K562 (cell line): ENCODE measurements at regions not wholly inside any gene's neighbourhood (a gene's known extent, or its start where the extent isn't known, plus 50 kb on each side); places are given as distances from the start of the nearest gene placed in this dataset.

Experiments
- ATAC-seq: fragments of 200-7000 bp; cut with Tn5 transposase; 3 replicates; pipeline ENCODE4 v1.9.1; 2020; ENCODE audit warnings: moderate library complexity
- BruUV-seq: library from RNA; stranded (reverse); fragments of 400-500 nt; replicated peaks from 2 replicates; lab custom pipeline; 2021; lab: Mats Ljungman, UMichigan
- CTCF ChIA-PET: fragments of 300-600 bp; formaldehyde crosslinking; extraction: SDS; loops from one replicate; lab custom pipeline; 2021; ENCODE audit warnings: low intra/inter-chr PET ratio; lab: Yijun Ruan, JAX
- POLR2A ChIA-PET: fragments of 300-600, 350-650 bp; sonication (Branson Sonifier 250); formaldehyde crosslinking; extraction: SDS; loops from one replicate; lab custom pipeline; 2021; ENCODE audit warnings: antibody characterized with exemption, inconsistent platforms; lab: Yijun Ruan, JAX
- DNase-seq, 4 experiments: peaks; one replicate each; pipeline versions ENCODE4 v3.0.0 to v3.0.0-alpha.2; 2011 to 2018; ENCODE audit warnings: low spot score in 3 of 4, mixed read lengths in 3 of 4; ENCODE audit errors: extremely low read depth in 1 of 4
- FAIRE-seq: peaks from 2 replicates; lab custom pipeline; 2011; peaks lifted over from hg19 to GRCh38; lab: Jason Lieb, UNC
- H2AFZ ChIP-seq: 2 replicates; pipeline ENCODE4 v1.6.0; 2011; ENCODE audit warnings: low read depth, low read length, control low read depth, inconsistent platforms
- H3K27ac ChIP-seq: fragments of 200-600 bp; 3 replicates; pipeline ENCODE4 v1.8.0; 2011; ENCODE audit warnings: low read depth, mild to moderate bottlenecking, control low read depth, inconsistent platforms, low read length, moderate library complexity, mixed read lengths; ENCODE audit errors: extremely low read depth
- H3K27me3 ChIP-seq, 2 experiments: fragments of 300-600 bp in 1 of 2; 2 replicates in 1 of 2; 3 replicates in 1 of 2; pipeline versions ENCODE4 v1.6.0 to v1.8.0; 2011; ENCODE audit warnings: inconsistent platforms in 2 of 2, low read length in 2 of 2, mild to moderate bottlenecking in 1 of 2, mixed read lengths in 1 of 2, moderate library complexity in 1 of 2; ENCODE audit not compliant: control insufficient read depth in 2 of 2, insufficient read depth in 2 of 2
- H3K36me3 ChIP-seq: fragments of 300-600 bp; 3 replicates; pipeline ENCODE4 v1.8.0; 2011; ENCODE audit warnings: mild to moderate bottlenecking, low read length, inconsistent platforms; ENCODE audit not compliant: control insufficient read depth, insufficient read depth
- H3K4me1 ChIP-seq, 2 experiments: fragments of 200-600 bp in 1 of 2; replicated peaks in 1 of 2; 2 replicates in 1 of 2; 3 replicates in 1 of 2; pipeline versions ENCODE4 v1.5.1 to v1.8.0; 2011; ENCODE audit warnings: inconsistent platforms in 2 of 2, low read length in 2 of 2, mild to moderate bottlenecking in 1 of 2, mixed read lengths in 1 of 2, moderate library complexity in 1 of 2; ENCODE audit not compliant: control insufficient read depth in 2 of 2, insufficient read depth in 2 of 2
- H3K4me2 ChIP-seq: 2 replicates; pipeline ENCODE4 v1.6.1; 2011; ENCODE audit warnings: low read length, control low read depth, inconsistent platforms, mixed read lengths; ENCODE audit not compliant: insufficient read depth
- H3K4me3 ChIP-seq: fragments of 200-600 bp; sonication (generic), shearing (Covaris generic); 2 replicates; pipeline ENCODE4 v1.5.1; 2016; ENCODE audit warnings: control low read depth, inconsistent platforms
- H3K79me2 ChIP-seq: fragments of 200-600 bp; 3 replicates; pipeline ENCODE4 v1.8.0; 2011; ENCODE audit warnings: low read length, inconsistent platforms; ENCODE audit not compliant: control insufficient read depth, insufficient read depth
- H3K9ac ChIP-seq, 2 experiments: 2 replicates each; pipeline versions ENCODE4 v1.6.0 to v1.6.1; 2011; ENCODE audit warnings: low read depth in 2 of 2, low read length in 2 of 2, control low read depth in 1 of 2, inconsistent platforms in 1 of 2, mild to moderate bottlenecking in 1 of 2, mixed read lengths in 1 of 2; ENCODE audit not compliant: insufficient read depth in 1 of 2
- H3K9me1 ChIP-seq: one replicate; pipeline ENCODE4 v1.6.0; 2011; ENCODE audit warnings: inconsistent platforms, mild to moderate bottlenecking, low read length, moderate library complexity; ENCODE audit not compliant: control insufficient read depth, insufficient read depth
- H3K9me3 ChIP-seq: replicated peaks from 2 replicates; pipeline ENCODE4 v1.5.1; 2011; ENCODE audit warnings: low read depth, low read length, inconsistent platforms; ENCODE audit not compliant: control insufficient read depth, insufficient read depth
- H4K20me1 ChIP-seq: replicated peaks from 2 replicates; pipeline ENCODE4 v1.6.1; 2011; ENCODE audit warnings: low read length, inconsistent platforms, mixed read lengths; ENCODE audit not compliant: control insufficient read depth, insufficient read depth
- CCAR2 ChIP-seq: fragments of 200-400 bp; formaldehyde crosslinking; IDR thresholded peaks from 2 replicates; pipeline ENCODE4 v1.6.1; 2017; ENCODE audit warnings: mild to moderate bottlenecking, low read depth, low read length
- EZH2 ChIP-seq: IDR thresholded peaks from 2 replicates; pipeline ENCODE4 v1.6.1; 2012; ENCODE audit warnings: low read depth, mild to moderate bottlenecking, inconsistent platforms, low read length, borderline replicate concordance
- HDAC1 ChIP-seq, 2 experiments: fragments of 450-650 bp; IDR thresholded peaks; 2 replicates each; pipeline ENCODE4 v1.6.1; 2016 to 2017; ENCODE audit warnings: inconsistent platforms in 1 of 2, mild to moderate bottlenecking in 1 of 2, moderate library complexity in 1 of 2
- MCM3 ChIP-seq: fragments of 450-650 bp; IDR thresholded peaks from 2 replicates; pipeline ENCODE4 v1.6.1; 2016
- MYC ChIP-seq, 2 experiments: fragments of 250-450 bp in 1 of 2; sonication (Bioruptor Pico) in 1 of 2; IDR thresholded peaks; 2 replicates each; pipeline versions ENCODE4 v1.5.1 to v1.6.1; 2012 to 2021; ENCODE audit warnings: low read depth in 2 of 2, borderline replicate concordance in 1 of 2, improper control_type of control experiment in 1 of 2, low read length in 1 of 2, mild to moderate bottlenecking in 1 of 2, moderate library complexity in 1 of 2
- POLR2AphosphoS2 ChIP-seq: IDR thresholded peaks from 2 replicates; pipeline ENCODE4 v1.6.1; 2012; ENCODE audit warnings: low read length, improper control_type of control experiment
- STAT5A ChIP-seq: IDR thresholded peaks from 2 replicates; pipeline ENCODE4 v1.6.1; 2012; ENCODE audit warnings: low read length, inconsistent platforms, borderline replicate concordance
- ZNF23 ChIP-seq: fragments of 250-450 bp; sonication (Bioruptor Pico); IDR thresholded peaks from 2 replicates; pipeline ENCODE4 v1.4.0; 2020; ENCODE audit warnings: mild to moderate bottlenecking
- ZSCAN32 ChIP-seq: fragments of 450-650 bp; formaldehyde crosslinking; IDR thresholded peaks from 2 replicates; pipeline ENCODE4 v1.4.0; 2020; ENCODE audit warnings: mild to moderate bottlenecking, moderate library complexity
- WGBS: fragments of 100-300 bp; shearing (Covaris generic); methylation state at CpG from one replicate; pipeline ENCODE4 v1.1.6; 2016; ENCODE audit warnings: low coverage, mixed read lengths; ENCODE audit not compliant: insufficient coverage; ENCODE audit errors: missing lambda C conversion rate; 5-methylcytosine and 5-hydroxymethylcytosine counted together
- in situ Hi-C: fragments of 300-500 bp; cut with MboI; formaldehyde crosslinking; loops from 4 replicates; pipeline ENCODE4 v1.15.0; 2018; ENCODE audit warnings: inconsistent platforms, mixed read lengths
- intact Hi-C: fragments of 100-400 bp; cut with micrococcal nuclease; formaldehyde crosslinking; loops from 2 replicates; pipeline ENCODE4 v1.14.2; 2022
- TF ChIP-seq, protein P1 (sequence below): sonication (generic); formaldehyde crosslinking; IDR thresholded peaks from 2 replicates; pipeline ENCODE4 v1.8.1; 2022; ENCODE audit warnings: missing genetic modification reagents

DNA sequence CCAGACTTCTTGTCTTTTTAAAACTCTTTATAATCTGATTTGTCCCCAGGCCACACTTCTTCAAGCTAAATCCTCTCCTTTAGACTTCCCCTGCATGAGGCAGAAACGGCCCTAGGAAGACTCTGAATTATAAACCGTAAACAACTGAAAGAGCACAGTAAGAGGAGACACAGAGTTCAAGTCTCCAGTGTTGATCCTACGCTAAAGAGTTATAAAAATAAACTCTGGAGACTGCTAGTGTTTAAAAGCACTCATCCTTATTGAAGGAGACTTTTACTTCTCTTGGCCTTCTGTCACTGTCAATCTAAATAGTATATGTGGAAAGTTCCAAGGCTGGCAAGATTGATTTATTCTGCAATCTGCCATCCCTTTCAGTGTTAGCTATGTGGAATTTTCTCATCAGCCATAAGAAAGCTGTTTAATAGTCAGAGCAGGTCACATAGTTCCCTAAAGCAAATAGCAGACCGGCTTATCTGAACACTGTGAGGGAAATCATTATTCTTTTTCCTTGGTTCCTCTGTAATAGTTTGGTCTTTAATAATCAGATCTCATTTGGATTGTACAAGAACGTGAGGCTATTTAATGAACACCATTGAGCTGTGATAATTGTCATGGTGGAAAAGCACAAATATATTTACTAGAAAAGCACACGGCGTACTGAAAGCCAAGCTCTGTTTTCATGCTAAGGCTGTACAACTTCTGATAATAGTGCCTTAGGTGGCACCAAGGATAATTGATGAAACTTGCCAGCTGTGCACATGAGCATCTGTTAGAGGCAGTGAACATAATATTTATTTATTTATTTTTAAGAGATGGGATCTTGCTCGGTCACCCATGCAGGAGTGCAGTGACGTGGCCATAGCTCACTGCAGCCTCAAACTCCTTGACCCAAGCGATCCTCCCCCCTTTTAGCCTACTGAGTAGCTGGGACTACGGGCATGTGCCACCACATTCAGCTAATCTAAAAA, 157.7 kb downstream of the CEP135 start:
- Histone ChIP-seq H3K9ac (no peak overlapping the region), H2AFZ (no peak overlapping the region), H3K27ac (no peak overlapping the region), H3K9me1 (no peaks in the 10 kb centered on the region), H3K4me2 (no peak overlapping the region), H4K20me1 (no peaks in the 10 kb centered on the region), H3K4me1 (no peaks in the 10 kb centered on the region), H3K79me2 (no peaks in the 10 kb centered on the region), H3K4me3 (no peak overlapping the region), H3K27me3 (peaks cover 18 to 33% of the 10 kb centered on the region in 2 experiments), H3K9me3 (no peaks in the 10 kb centered on the region), H3K36me3 (no peaks in the 10 kb centered on the region)
- in situ Hi-C loops (no loop called here), intact Hi-C loops (no loop called here)
- TF ChIP-seq ZSCAN32 (no peak), CCAR2 (no peak), ZNF23 (no peak), HDAC1 (IDR thresholded peaks at IDR 0.05) (no peak), MCM3 (no peak), EZH2 (no peak), STAT5A (no peak), POLR2AphosphoS2 (no peak), MYC (IDR thresholded peaks at IDR 0.05; ENCODE audit: low read depth, low read length) (no peak), MYC (CRISPR knock-in tag; IDR thresholded peaks at IDR 0.05; ENCODE audit: borderline replicate concordance, low read depth) (no peak)
- TF ChIP-seq, protein P1, sequence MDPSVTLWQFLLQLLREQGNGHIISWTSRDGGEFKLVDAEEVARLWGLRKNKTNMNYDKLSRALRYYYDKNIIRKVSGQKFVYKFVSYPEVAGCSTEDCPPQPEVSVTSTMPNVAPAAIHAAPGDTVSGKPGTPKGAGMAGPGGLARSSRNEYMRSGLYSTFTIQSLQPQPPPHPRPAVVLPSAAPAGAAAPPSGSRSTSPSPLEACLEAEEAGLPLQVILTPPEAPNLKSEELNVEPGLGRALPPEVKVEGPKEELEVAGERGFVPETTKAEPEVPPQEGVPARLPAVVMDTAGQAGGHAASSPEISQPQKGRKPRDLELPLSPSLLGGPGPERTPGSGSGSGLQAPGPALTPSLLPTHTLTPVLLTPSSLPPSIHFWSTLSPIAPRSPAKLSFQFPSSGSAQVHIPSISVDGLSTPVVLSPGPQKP: no peak
- ChIA-PET CTCF (no interaction called here), POLR2A (interaction anchor here (0.6 to 1.3 kb wide), 3 partner anchors 11 to 314 kb away, joined by 3 to 5 read pairs (median 3); no protein-coding TSS in a partner anchor)
- DNase-seq (no peak), FAIRE-seq (no peak), ATAC-seq (no peak)
- 3% methylated on average over 11 of the region's 11 CpGs for WGBS
- no TSS peak for BruUV-seq
